Activated B cell treated with CpG ODN at 0.5 μM for 24 hours (primary cell): ENCODE measurements at regions not wholly inside any gene's neighbourhood (a gene's known extent, or its start where the extent isn't known, plus 50 kb on each side); places are given as distances from the start of the nearest gene placed in this dataset.

Source experiments
- ATAC-seq: fragments of 200-7000 bp; cut with Tn5 transposase; one replicate; pipeline ENCODE4 v1.10.0; 2021; ENCODE audit warnings: low read depth, mild to moderate bottlenecking, moderate library complexity
- CTCF ChIA-PET: fragments of 350-600 bp; sonication (Branson Sonifier 250); formaldehyde crosslinking; loops from one replicate; lab custom pipeline; 2021; ENCODE audit warnings: antibody characterized with exemption; lab: Charles Lee
- POLR2A ChIA-PET: fragments of 350-600 bp; sonication (Branson Sonifier 250); formaldehyde crosslinking; loops from one replicate; lab custom pipeline; 2021; ENCODE audit warnings: antibody characterized with exemption; lab: Charles Lee
- DNase-seq: peaks from one replicate; pipeline ENCODE4 v3.0.0; 2022
- H3K27ac Mint-ChIP-seq: one replicate; pipeline ENCODE4 v1.8.0; 2020; ENCODE audit warnings: mixed read lengths
- H3K27me3 Mint-ChIP-seq: one replicate; pipeline ENCODE4 v1.8.0; 2021; ENCODE audit warnings: mixed read lengths
- H3K36me3 Mint-ChIP-seq: one replicate; pipeline ENCODE4 v1.8.0; 2021; ENCODE audit warnings: low read depth, mixed read lengths
- H3K4me1 Mint-ChIP-seq: one replicate; pipeline ENCODE4 v1.8.0; 2021; ENCODE audit warnings: mixed read lengths
- H3K4me3 Mint-ChIP-seq: one replicate; pipeline ENCODE4 v1.8.0; 2020; ENCODE audit warnings: mild to moderate bottlenecking, mixed read lengths
- H3K9me3 Mint-ChIP-seq: one replicate; pipeline ENCODE4 v1.8.0; 2020; ENCODE audit warnings: mixed read lengths
- CTCF ChIP-seq: fragments of 200-600 bp; IDR thresholded peaks from one replicate; pipeline ENCODE4 v1.8.0; 2022; ENCODE audit warnings: antibody characterized with exemption, mild to moderate bottlenecking
- intact Hi-C: fragments of 100-400 bp; cut with micrococcal nuclease; formaldehyde crosslinking; loops from one replicate; pipeline ENCODE4 v1.15.1; 2024

DNA sequence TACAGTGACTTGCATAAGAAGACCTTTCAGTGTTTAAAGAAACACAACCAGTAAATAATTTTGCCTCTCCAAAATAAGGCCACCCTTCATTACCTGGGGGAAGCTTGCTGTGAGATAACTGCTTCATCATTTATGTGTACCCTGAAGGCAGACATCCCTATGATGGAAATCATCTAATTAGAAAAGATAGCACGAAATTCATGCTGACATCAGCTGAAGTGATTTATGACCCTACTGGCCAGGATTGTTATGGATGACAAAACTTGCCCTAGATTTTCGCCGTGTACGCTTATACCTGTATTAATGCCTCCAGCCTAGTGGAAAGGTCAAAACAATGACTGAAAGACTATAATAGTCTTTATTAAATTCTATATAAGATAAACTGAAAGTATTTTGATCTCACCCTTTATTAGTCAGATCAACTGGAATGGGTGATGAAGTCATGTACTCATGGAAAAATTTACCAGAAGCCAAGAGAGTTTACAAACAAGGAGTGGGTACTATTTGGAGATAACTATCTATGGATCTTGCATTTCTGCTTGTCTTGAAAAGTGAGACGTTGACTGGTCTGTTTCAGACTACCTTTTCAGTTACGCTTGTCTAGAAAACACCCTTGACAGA lies 114.2 kb downstream of the PPP1R3A start:
- no peaks in the 10 kb centered on the region for H3K9me3 Mint-ChIP-seq
- POLR2A ChIA-PET, result no interaction called here
- DNase-seq, result no peak
- no peaks in the 10 kb centered on the region for H3K36me3 Mint-ChIP-seq
- ATAC-seq, result no peak
- no peaks in the 10 kb centered on the region for H3K27me3 Mint-ChIP-seq
- no peak overlapping the region for H3K27ac Mint-ChIP-seq
- intact Hi-C loops, result no loop called here
- no peak overlapping the region for H3K4me3 Mint-ChIP-seq
- CTCF ChIA-PET, result no interaction called here
- no peaks in the 10 kb centered on the region for H3K4me1 Mint-ChIP-seq
- TF ChIP-seq CTCF, result no peak

DNA sequence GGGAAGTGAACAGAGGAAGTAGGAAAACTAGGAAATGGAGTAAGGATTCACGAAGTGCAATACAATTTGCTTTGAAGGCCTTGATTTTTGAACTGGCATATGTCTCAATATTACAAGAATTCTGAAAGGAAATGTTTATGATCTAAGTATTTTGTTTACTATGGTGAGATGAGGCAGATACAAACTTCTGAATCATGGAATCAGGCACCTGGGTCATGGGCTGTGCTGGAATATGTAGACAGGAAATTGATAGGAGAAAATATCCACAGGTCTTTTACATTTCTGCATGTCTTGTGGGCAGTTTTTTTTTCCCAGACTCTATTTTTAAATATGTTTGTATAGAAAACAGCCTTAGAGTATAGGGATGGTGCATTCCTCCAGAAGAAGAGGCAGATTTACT lies 117.1 kb downstream of the PPP1R3A start:
- Mint-ChIP-seq H3K27me3 (no peaks in the 10 kb centered on the region), H3K4me3 (no peak overlapping the region), H3K4me1 (no peaks in the 10 kb centered on the region), H3K36me3 (no peaks in the 10 kb centered on the region), H3K9me3 (no peaks in the 10 kb centered on the region), H3K27ac (no peak overlapping the region)
- no peak for DNase-seq
- intact Hi-C loops, result no loop called here
- POLR2A ChIA-PET, result no interaction called here
- no peak for TF ChIP-seq CTCF
- CTCF ChIA-PET, result no interaction called here
- no peak for ATAC-seq

GRCh38 chr7:113800826-113801225 lies 118.0 kb downstream of the PPP1R3A start:
- no peak overlapping the region for H3K27ac Mint-ChIP-seq
- H3K36me3 Mint-ChIP-seq, result no peaks in the 10 kb centered on the region
- no peak for TF ChIP-seq CTCF
- POLR2A ChIA-PET, result no interaction called here
- DNase-seq, result no peak
- intact Hi-C loops, result no loop called here
- no peak overlapping the region for H3K4me3 Mint-ChIP-seq
- no peaks in the 10 kb centered on the region for H3K27me3 Mint-ChIP-seq
- ATAC-seq, result no peak
- no peaks in the 10 kb centered on the region for H3K9me3 Mint-ChIP-seq
- CTCF ChIA-PET, result no interaction called here
- H3K4me1 Mint-ChIP-seq, result no peaks in the 10 kb centered on the region

DNA sequence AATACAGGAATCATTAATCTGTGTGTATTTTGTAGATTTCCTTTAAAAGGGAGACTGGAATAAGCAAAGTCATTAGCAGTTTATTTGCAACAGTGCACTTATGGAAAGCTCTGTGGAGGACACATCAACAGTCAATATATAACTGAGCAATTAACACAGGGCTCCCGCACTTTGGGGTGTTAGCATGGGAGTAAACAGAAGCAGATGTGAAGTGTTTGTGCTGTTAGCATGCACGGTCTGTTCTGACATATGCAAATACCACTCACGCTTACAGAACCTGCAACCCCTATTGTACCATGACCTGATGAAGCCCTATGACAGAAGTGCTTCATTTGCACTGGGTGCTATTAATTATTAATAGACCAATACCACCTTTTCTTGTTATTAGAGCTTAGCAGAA lies 118.9 kb downstream of the PPP1R3A start:
- Mint-ChIP-seq H3K27me3 (no peaks in the 10 kb centered on the region), H3K27ac (no peak overlapping the region), H3K4me1 (no peaks in the 10 kb centered on the region), H3K9me3 (no peaks in the 10 kb centered on the region), H3K36me3 (no peaks in the 10 kb centered on the region), H3K4me3 (no peak overlapping the region)
- ATAC-seq (no peak), DNase-seq (no peak)
- CTCF ChIA-PET, result no interaction called here
- POLR2A ChIA-PET, result no interaction called here
- intact Hi-C loops, result no loop called here
- TF ChIP-seq CTCF, result no peak

GRCh38 chr7:113797420-113798010 lies 121.3 kb downstream of the PPP1R3A start:
- intact Hi-C loops, result no loop called here
- Mint-ChIP-seq H3K4me3 (no peak overlapping the region), H3K9me3 (peaks cover 2% of the 10 kb centered on the region), H3K27me3 (no peaks in the 10 kb centered on the region), H3K4me1 (no peaks in the 10 kb centered on the region), H3K36me3 (no peaks in the 10 kb centered on the region), H3K27ac (no peak overlapping the region)
- DNase-seq (no peak), ATAC-seq (no peak)
- CTCF ChIA-PET, result no interaction called here
- POLR2A ChIA-PET, result no interaction called here
- no peak for TF ChIP-seq CTCF
